Caco-2 (cell line): ENCODE measurements at regions not wholly inside any gene's neighbourhood (a gene's known extent, or its start where the extent isn't known, plus 50 kb on each side); places are given as distances from the start of the nearest gene placed in this dataset.
"Not testable (repeated sequence)": the region's sequence is repeated elsewhere in the genome, so short reads cannot be mapped to it uniquely, and the experiment has no call there.

Source experiments
- BruUV-seq: library from RNA; stranded (reverse); fragments of 400-500 nt; replicated peaks from 2 replicates; lab custom pipeline; 2021; lab: Mats Ljungman, UMichigan
- CTCF ChIA-PET: fragments of 300-600 bp; sonication (Branson Sonifier 250); formaldehyde crosslinking; loops from one replicate; lab custom pipeline; 2022; ENCODE audit warnings: antibody characterized with exemption; lab: Charles Lee
- POLR2A ChIA-PET: fragments of 300-600 bp; sonication (Branson Sonifier 250); formaldehyde crosslinking; loops from one replicate; lab custom pipeline; 2022; ENCODE audit warnings: antibody characterized with exemption; lab: Charles Lee
- DNase-seq, 2 experiments: peaks; one replicate each; pipeline versions ENCODE4 v3.0.0 to v3.0.0-alpha.2; 2020 to 2022
- H3K27me3 ChIP-seq: replicated peaks from 2 replicates; pipeline ENCODE4 v1.6.0; 2011; ENCODE audit warnings: low read length; ENCODE audit not compliant: control insufficient read depth, insufficient read depth
- H3K36me3 ChIP-seq: 2 replicates; pipeline ENCODE4 v1.5.1; 2011; ENCODE audit warnings: low read length; ENCODE audit not compliant: control insufficient read depth, insufficient read depth
- H3K4me1 ChIP-seq: fragments of 250-450 bp; sonication (Bioruptor Pico); 2 replicates; pipeline ENCODE4 v1.5.1; 2020; ENCODE audit warnings: mild to moderate bottlenecking
- H3K4me3 ChIP-seq: 2 replicates; pipeline ENCODE4 v1.5.1; 2011; ENCODE audit warnings: low read depth, mild to moderate bottlenecking, control low read depth, low read length
- H3K9me3 ChIP-seq: fragments of 250-450 bp; sonication (Bioruptor Pico); 2 replicates; pipeline ENCODE4 v1.5.1; 2020; ENCODE audit warnings: mild to moderate bottlenecking, moderate library complexity
- H3K27ac Mint-ChIP-seq: one replicate; pipeline ENCODE4 v1.8.0; 2022; ENCODE audit warnings: mixed read lengths; ENCODE audit not compliant: unreplicated experiment
- H3K27me3 Mint-ChIP-seq: one replicate; pipeline ENCODE4 v1.8.0; 2022; ENCODE audit warnings: mixed read lengths; ENCODE audit not compliant: insufficient read depth, unreplicated experiment
- H3K36me3 Mint-ChIP-seq: one replicate; pipeline ENCODE4 v1.8.0; 2022; ENCODE audit warnings: mild to moderate bottlenecking, mixed read lengths; ENCODE audit not compliant: insufficient read depth, unreplicated experiment
- H3K4me1 Mint-ChIP-seq: one replicate; pipeline ENCODE4 v1.8.0; 2022; ENCODE audit warnings: low read depth, mixed read lengths; ENCODE audit not compliant: unreplicated experiment
- H3K4me3 Mint-ChIP-seq: one replicate; pipeline ENCODE4 v1.8.0; 2022; ENCODE audit warnings: mild to moderate bottlenecking, moderate library complexity, mixed read lengths; ENCODE audit not compliant: unreplicated experiment
- H3K9me3 Mint-ChIP-seq: one replicate; pipeline ENCODE4 v1.8.0; 2022; ENCODE audit warnings: mixed read lengths; ENCODE audit not compliant: unreplicated experiment
- intact Hi-C: fragments of 100-400 bp; cut with micrococcal nuclease; formaldehyde crosslinking; loops from one replicate; pipeline ENCODE4 v1.10.0; 2022; ENCODE audit not compliant: unreplicated experiment
- TF ChIP-seq, protein P1 (sequence below), 2 experiments: fragments of 200-600 bp in 1 of 2; IDR thresholded peaks; 1 replicate in 1 of 2; 2 replicates in 1 of 2; pipeline versions ENCODE4 v1.5.1 to v1.8.0; 2011 to 2022; ENCODE audit warnings: antibody characterized with exemption in 1 of 2, control low read depth in 1 of 2, inconsistent platforms in 1 of 2, low read depth in 1 of 2, low read length in 1 of 2, mild to moderate bottlenecking in 1 of 2, moderate library complexity in 1 of 2; ENCODE audit not compliant: insufficient read depth in 1 of 2, severe bottlenecking in 1 of 2, unreplicated experiment in 1 of 2

DNA sequence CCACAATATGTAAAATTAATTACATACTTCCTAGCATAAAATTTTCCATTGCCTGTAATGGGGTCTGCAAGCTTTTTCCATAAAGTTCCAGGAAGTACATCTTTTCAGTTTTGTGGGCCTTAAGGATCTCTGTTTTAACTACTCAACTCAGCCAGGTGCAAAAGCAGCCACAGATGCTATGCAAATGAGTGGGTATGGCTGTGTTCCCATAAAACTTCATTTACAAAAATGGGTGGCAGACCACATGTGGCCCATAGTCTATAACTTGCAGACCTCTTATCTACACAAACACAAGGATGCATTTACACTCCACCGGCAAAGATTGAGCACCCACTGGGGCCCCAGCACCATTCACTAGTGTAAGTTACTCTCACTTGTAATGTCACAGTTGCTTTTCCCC is 123.1 kb downstream of the ARHGAP11B start:
- H3K4me1 Mint-ChIP-seq, CTCF ChIA-PET, H3K9me3 Mint-ChIP-seq, H3K27me3 ChIP-seq, H3K36me3 ChIP-seq, BruUV-seq, H3K9me3 ChIP-seq, H3K4me1 ChIP-seq, H3K27me3 Mint-ChIP-seq, DNase-seq, POLR2A ChIA-PET, H3K27ac Mint-ChIP-seq, H3K4me3 ChIP-seq, H3K4me3 Mint-ChIP-seq, intact Hi-C loops: not testable (repeated sequence)
- H3K36me3 Mint-ChIP-seq, result peaks cover 37% of the 10 kb centered on the region

DNA sequence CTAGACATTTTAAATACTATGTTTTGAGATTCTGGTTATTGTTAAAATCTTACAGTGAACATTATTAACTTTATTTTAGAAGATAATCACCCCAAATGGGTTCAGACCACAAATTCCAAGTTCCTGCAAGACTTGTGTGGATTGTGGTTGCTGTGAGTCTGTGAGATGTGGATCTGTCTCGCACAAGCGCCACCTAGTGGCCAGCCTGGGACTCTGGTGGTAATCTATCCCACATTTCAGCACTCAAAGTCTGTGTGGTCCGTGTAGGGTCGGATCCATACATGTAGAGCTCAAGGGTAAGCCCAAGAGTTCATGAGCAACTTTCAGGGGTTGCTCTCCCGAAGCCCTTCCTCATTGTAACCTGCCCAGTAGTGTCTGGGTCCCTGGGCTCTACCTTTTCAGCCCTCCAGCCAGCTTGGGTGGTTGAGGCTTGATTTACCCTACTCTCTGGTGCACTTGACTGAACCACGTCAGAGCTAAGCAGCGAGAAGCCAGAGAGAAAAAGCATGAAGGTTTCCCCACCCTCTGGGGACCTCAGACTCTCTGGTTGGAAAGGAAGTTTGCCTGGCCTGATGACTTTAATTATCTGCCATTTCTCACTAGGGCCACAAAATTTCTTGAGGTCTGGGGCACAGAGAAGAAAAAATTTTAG is 129.2 kb downstream of the ARHGAP11B start:
- H3K9me3 ChIP-seq, BruUV-seq, H3K36me3 ChIP-seq, H3K9me3 Mint-ChIP-seq, H3K27me3 Mint-ChIP-seq, H3K4me3 ChIP-seq, H3K4me1 ChIP-seq, CTCF ChIA-PET, H3K27me3 ChIP-seq, H3K27ac Mint-ChIP-seq, H3K4me3 Mint-ChIP-seq, H3K4me1 Mint-ChIP-seq, POLR2A ChIA-PET: not testable (repeated sequence)
- TF ChIP-seq, protein P1, sequence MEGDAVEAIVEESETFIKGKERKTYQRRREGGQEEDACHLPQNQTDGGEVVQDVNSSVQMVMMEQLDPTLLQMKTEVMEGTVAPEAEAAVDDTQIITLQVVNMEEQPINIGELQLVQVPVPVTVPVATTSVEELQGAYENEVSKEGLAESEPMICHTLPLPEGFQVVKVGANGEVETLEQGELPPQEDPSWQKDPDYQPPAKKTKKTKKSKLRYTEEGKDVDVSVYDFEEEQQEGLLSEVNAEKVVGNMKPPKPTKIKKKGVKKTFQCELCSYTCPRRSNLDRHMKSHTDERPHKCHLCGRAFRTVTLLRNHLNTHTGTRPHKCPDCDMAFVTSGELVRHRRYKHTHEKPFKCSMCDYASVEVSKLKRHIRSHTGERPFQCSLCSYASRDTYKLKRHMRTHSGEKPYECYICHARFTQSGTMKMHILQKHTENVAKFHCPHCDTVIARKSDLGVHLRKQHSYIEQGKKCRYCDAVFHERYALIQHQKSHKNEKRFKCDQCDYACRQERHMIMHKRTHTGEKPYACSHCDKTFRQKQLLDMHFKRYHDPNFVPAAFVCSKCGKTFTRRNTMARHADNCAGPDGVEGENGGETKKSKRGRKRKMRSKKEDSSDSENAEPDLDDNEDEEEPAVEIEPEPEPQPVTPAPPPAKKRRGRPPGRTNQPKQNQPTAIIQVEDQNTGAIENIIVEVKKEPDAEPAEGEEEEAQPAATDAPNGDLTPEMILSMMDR (IDR thresholded peaks at IDR 0.05; ENCODE audit: insufficient read depth in 1 of 2, low read depth in 1 of 2, low read length in 1 of 2, severe bottlenecking in 1 of 2, unreplicated experiment in 1 of 2), result peak; percentile 33 to 65
- H3K36me3 Mint-ChIP-seq, result peaks cover 22% of the 10 kb centered on the region
- peak in 1 of 2 experiments; percentile 71 for DNase-seq
- intact Hi-C loops, result loop anchor here (10.0 kb wide), 1 partner anchor 90 kb away; no protein-coding TSS in a partner anchor

DNA sequence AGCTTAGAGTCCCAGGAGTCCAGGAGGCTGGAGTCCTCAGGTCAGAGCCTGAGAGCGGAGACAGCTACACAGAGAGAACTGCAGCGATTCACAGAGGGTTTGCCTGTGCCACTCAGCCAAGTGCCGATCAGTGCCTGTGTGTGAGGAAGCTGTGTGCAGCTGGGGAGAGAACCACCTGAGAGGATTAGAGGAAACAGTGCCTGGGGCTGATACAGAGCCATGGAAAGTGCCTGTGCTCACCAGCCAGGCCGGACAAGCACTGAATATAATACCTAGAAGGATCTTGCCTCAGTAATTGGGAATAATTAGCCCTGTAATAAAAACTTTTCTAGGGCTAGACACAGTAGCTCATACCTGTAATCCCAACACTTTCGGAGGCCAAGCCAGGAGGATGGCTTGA is 134.7 kb downstream of the ARHGAP11B start:
- H3K36me3 ChIP-seq, CTCF ChIA-PET, H3K9me3 ChIP-seq, H3K4me3 ChIP-seq, H3K27me3 ChIP-seq, BruUV-seq, H3K27ac Mint-ChIP-seq, DNase-seq, H3K4me1 Mint-ChIP-seq, POLR2A ChIA-PET, H3K4me1 ChIP-seq, H3K4me3 Mint-ChIP-seq, H3K9me3 Mint-ChIP-seq, H3K27me3 Mint-ChIP-seq, intact Hi-C loops: not testable (repeated sequence)
- peaks cover 13% of the 10 kb centered on the region for H3K36me3 Mint-ChIP-seq

DNA sequence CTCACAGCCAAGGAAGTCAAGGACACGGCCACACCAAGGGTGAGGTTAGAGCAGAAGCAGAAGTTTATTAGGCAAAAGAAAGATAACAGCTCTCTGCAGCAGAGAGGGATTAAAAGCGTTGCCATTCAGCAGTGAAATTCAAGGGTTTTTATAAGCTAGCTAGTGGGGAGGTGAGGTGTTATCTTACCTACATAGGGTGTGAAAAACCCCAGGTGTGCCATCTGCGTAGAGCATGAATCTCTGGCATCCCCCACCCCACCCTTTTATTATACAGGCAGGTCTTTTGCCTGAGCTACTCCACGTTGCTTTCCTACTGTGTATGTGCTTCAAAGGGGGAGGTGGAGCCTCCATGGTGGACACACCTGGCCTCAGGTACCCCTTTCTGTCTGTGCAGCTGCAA is 135.4 kb downstream of the ARHGAP11B start:
- intact Hi-C loops, POLR2A ChIA-PET, CTCF ChIA-PET, H3K9me3 ChIP-seq, H3K27me3 Mint-ChIP-seq, BruUV-seq, H3K27ac Mint-ChIP-seq, H3K36me3 ChIP-seq, H3K9me3 Mint-ChIP-seq, H3K4me3 ChIP-seq, H3K27me3 ChIP-seq, DNase-seq, H3K4me3 Mint-ChIP-seq, H3K4me1 ChIP-seq, H3K4me1 Mint-ChIP-seq: not testable (repeated sequence)
- H3K36me3 Mint-ChIP-seq, result peaks cover 16% of the 10 kb centered on the region

DNA sequence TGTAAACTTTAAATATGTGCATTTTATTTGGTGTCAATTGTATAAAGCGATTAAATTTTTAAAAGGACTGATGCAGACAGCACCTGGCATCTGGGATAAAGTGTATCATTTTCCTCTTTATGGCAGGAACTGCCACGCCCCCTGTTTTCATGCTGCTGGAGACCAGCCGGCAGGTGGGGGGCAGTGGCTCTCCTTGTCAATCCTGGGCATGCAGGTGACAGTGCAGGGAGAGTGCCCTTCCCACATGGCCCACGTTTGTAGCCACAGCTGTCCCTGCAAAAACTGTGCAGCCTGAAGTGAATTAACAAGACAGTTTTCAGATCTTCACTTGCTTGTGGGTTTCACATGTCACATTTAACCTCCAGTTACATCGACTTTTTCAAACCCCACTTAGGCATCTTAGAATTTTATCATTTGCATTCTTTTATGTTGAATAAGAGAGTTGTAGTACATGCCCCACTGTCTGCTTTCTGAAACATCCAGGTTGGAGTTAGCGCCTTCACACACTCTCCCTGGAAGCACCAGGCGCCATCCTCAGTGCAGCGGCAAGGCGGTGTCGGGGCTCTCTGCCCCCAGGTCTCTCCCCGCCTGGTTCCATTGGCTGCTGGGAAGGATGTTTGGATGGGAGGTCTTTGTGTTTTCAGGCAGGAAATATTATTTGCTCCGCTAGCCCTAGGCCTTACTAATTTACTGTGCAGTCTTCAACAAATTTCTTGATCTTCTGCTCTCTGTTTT is 134.2 kb upstream of the FAN1 start:
- DNase-seq, BruUV-seq, H3K4me3 Mint-ChIP-seq, H3K9me3 ChIP-seq, H3K4me1 Mint-ChIP-seq, POLR2A ChIA-PET, H3K9me3 Mint-ChIP-seq, H3K36me3 ChIP-seq, H3K4me3 ChIP-seq, intact Hi-C loops, H3K27ac Mint-ChIP-seq, H3K27me3 ChIP-seq, CTCF ChIA-PET, H3K27me3 Mint-ChIP-seq: not testable (repeated sequence)
- H3K36me3 Mint-ChIP-seq, result peaks cover 33% of the 10 kb centered on the region
- H3K4me1 ChIP-seq, result peaks cover 11% of the 10 kb centered on the region; the same call in 1 of the 2 replicates
